ENCODE measurements at regions not wholly inside any gene's neighbourhood (a gene's known extent, or its start where the extent isn't known, plus 50 kb on each side); places are given as distances from the start of the nearest gene placed in this dataset.

DNA sequence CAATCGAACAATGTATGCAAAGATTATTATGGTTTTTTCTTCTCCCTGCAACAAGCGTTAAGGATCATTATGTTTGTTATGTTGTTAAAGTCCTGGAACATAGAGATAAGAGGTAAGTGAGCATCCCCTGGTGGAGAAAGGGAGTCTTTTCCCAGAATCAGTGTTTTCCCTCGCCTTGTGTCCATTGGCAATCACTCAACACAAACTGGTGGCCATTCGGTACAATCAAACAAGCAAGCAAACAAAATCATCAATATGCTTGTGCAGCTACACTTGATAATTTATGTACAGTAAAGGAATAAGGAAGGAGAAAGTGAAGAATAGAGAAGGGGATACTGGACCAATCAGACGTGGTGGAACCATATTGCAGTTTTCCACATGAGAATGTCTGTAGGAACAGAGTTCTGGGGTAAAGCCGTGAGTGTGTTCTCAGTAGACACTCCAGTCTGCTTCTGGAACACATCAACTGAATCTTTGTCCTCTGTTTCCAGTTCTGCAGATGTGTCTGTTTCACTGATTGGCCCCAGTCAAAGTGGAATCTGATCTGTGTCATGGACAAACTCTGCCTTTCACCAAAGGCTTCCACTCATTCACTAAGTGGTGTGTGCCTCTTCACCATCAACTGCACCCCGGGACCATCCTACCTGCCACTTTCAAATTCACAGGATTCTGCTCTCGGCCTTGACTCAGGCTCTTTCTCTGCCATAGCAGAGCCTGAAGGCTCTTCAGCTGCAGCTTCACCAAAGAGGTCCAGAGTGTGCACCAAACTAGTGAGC lies 169.5 kb downstream of the AHSP start:
- TF ChIP-seq, protein P1, sequence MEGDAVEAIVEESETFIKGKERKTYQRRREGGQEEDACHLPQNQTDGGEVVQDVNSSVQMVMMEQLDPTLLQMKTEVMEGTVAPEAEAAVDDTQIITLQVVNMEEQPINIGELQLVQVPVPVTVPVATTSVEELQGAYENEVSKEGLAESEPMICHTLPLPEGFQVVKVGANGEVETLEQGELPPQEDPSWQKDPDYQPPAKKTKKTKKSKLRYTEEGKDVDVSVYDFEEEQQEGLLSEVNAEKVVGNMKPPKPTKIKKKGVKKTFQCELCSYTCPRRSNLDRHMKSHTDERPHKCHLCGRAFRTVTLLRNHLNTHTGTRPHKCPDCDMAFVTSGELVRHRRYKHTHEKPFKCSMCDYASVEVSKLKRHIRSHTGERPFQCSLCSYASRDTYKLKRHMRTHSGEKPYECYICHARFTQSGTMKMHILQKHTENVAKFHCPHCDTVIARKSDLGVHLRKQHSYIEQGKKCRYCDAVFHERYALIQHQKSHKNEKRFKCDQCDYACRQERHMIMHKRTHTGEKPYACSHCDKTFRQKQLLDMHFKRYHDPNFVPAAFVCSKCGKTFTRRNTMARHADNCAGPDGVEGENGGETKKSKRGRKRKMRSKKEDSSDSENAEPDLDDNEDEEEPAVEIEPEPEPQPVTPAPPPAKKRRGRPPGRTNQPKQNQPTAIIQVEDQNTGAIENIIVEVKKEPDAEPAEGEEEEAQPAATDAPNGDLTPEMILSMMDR (conservative IDR thresholded peaks at IDR 0.05; ENCODE audit: low read depth, low read length) = peak; percentile 72
- no peak for TF ChIP-seq EZH2 (IDR thresholded peaks at IDR 0.05; ENCODE audit: borderline replicate concordance, low read depth, low read length, poor library complexity, severe bottlenecking)

Measured in A673 (cell line).